HG03066 (cell line): ENCODE measurements at regions not wholly inside any gene's neighbourhood (a gene's known extent, or its start where the extent isn't known, plus 50 kb on each side); places are given as distances from the start of the nearest gene placed in this dataset.
"Not testable (repeated sequence)": the region's sequence is repeated elsewhere in the genome, so short reads cannot be mapped to it uniquely, and the experiment has no call there.

Experiments
- ATAC-seq: cut with Tn5 transposase; IDR thresholded peaks from one replicate; pipeline ENCODE4 v1.9.1; 2021; ENCODE audit warnings: low read depth; ENCODE audit not compliant: unreplicated experiment

- ATAC-seq = no peak
Observed at GRCh38 chr6:137707038-137707589, 159.9 kb upstream of the TNFAIP3 start.

DNA sequence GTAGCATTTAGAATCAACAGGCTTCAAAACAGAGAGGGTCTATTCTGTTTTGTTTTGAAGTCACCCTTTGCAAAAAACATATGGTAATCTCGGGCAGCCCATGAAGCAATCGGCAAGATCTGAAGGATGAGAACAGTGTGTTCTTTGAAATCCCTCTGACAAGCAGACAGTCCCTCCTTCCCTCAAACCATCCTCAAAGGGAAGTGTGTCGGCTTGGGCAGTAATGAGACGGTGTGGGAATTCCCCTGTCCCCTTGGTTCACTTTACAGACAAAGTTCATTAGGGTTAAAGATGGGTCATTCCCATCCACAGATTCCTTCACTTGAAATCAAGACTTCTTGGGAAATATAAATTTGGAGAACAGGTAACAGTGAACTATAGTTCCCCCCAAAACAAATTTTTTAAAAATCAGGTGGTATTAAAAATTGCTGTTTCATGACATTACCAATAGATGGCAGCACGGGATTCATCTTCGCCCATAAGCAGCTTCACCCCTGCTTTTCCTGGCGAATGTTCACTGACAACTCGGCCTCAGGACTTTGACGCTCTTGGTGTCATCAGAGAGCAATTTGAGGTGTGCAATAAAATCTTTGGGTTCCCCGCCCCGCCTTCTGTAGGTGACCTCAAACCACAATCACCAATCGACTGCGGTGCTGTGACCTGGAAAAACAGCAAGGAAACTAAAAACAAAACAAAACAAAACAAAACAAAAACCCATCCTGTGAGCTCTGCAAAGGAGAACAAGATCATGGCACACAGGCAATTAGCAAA lies 159.3 kb upstream of the TNFAIP3 start:
- ATAC-seq = peak; percentile 63

GRCh38 chr6:137708481-137708880 lies 158.6 kb upstream of the TNFAIP3 start:
- ATAC-seq = no peak

DNA sequence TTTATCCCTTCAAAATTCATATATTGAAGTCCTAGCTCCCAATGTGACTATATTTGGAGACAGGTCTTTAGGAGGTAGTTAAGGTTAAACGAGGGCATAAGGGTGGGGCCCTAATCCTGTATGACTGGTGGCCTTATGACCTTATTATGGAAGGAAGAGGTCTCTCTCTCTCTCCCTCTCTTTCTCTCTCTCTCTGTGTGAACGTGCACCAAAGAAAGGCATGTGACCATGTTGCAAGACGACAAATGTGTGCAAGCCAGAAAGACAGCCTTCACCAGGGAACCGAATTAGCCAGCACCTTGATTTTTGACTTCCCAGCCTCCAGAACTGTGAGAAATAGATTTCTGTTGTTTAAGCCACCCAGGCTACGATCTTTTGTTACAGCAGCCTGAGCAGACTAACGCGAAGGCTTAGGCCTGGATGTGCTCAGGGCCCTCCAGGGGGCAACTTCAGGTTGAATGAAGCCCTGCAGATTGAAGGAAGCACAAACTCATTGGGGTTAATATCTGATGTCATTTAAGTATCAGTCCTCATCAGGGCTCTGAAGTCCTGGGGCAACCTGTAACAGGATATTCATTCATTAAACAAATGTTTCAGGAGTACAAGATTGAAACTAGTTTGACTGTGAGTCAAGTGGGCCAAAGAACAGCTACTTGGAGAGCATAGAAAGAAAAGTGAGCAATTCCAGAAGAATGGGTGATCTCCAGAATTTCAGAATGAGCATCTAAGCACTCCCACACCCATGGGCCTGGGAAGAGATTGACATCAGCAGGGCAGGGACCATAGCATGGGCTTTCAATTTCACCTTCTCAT lies 157.4 kb upstream of the TNFAIP3 start:
- ATAC-seq = no peak

DNA sequence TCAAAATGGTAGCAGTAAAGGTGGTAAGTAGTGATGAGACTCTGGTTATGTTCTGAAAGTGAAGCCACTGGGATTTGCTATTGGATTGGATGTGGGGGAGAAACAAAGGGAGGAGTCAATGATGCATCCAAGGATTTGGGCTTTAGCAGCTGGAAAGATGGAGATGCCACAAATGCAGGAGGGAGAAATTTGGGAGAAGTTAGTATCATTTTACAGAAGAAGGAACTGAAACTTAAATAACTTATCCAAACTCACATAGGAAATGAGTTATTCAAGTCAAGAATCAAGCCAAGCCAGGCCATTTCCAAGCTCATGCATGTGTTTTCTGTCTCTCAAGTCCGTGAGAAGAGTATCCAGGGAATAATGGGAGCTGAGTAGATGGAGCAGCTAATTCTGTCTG lies 155.1 kb upstream of the TNFAIP3 start:
- ATAC-seq = no peak

DNA sequence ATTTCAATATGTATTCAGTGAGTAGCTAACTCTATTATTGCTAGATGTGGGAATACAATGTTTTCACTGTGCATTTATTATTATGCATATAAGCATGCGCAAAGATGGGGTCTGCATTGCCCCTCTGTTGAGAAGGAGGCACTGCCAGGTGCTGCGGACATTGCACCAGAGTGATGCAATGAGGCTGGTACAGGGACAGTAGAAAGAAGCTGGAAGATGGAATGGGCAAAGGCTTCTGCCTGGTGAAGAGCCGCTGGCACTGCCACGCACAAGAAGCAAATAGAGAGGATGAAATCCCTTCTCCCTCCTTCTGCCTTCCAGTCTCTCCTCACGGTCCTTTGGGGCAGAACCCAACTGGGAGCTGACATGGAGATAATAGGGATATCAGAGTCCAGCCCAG lies 154.5 kb upstream of the TNFAIP3 start:
- no peak for ATAC-seq

GRCh38 chr6:137715589-137716045 lies 151.4 kb upstream of the TNFAIP3 start:
- no peak for ATAC-seq

- ATAC-seq = no peak
Observed at GRCh38 chr6:137717074-137718073, 149.7 kb upstream of the TNFAIP3 start.

- ATAC-seq = not testable (repeated sequence)
Observed at GRCh38 chr6:137718903-137719302, 148.2 kb upstream of the TNFAIP3 start.

DNA sequence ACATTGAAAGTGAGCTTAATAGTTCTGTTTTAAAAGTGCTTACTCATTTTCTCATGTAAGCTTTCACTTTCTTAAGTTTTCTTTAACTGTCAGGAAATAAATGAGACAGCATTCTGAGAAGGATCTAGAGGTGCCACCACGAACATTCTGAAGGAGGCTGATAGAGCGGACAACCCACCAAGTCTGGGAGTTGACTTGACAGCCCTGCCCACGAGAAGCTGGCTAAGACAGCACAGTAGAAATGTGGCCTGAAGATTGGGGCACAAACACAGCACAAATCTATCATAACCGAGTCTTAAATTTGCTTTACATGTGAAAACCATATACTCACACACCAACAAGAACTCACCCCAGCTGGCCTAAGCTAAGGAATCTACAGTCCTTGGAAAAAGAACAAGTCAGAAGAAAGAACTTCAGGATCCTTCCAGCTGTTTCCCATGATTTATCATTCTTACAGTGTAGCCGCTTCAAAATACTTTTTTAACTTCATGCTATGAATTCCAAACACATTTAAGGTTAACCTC lies 144.2 kb upstream of the TNFAIP3 start:
- no peak for ATAC-seq

DNA sequence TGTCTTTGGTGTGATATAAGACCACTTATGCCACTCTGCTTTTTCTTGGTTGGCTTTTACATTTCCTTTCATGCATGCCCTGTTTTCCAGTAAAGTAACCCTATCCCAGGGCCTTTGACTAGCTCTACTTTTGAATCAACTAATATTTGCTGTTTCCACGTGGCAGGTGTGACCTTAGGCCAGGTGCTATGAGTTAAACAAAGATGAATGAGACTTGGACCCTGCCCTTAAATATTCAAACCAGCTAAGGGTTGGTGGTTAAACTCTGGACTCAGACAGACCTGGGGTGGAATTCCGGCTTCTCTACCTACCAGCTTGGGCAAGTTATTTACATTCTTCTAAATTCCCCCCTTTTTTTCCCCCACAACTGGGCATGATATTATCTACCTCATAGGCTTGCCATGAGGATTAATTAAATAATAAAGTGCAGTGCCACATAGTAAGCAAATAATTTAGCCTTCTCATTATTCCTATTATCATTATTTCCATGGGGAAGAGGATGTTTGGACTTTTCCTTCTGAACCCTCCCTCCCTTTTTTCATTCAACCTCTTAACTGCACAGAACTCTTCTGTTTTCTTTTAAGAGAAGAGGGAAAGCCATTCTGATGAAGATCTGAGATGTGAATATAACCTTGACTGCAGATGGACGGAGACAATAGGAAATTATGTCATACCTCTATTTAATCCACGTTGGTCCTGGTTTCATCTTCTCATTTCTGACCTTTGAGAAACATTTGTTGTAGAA lies 143.6 kb upstream of the TNFAIP3 start:
- ATAC-seq = no peak

- ATAC-seq = no peak
Observed at GRCh38 chr6:137724018-137724403, 143.0 kb upstream of the TNFAIP3 start.

- no peak for ATAC-seq
Observed at GRCh38 chr6:137724495-137725211, 142.4 kb upstream of the TNFAIP3 start.

GRCh38 chr6:137725949-137726348 lies 141.1 kb upstream of the TNFAIP3 start:
- no peak for ATAC-seq

GRCh38 chr6:137726582-137726981 lies 140.5 kb upstream of the TNFAIP3 start:
- no peak for ATAC-seq

DNA sequence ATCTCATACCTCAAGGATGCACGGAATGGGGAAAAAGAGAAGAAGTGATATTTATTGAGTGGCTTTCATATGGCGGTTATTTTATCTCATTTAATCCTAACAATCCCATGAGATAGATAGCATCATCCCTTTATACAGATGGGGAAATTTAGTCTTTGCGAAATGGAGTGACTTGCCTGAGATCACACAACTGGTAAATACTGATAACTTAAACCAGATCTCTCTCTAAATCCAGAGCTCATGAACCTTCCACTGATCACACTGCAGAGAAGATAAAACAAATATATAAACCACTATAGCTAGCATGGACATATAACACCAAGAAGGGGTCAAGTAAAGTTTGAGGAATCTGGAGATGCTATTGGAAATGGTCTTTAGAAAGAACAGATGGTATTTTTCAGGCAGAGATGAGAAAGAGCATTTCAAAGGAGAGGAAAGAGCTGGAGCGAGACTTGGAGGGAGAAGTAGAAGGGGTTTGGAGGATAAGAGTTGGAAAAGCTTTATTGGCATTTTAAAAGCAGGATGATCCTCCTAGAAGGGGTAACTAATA lies 139.8 kb upstream of the TNFAIP3 start:
- ATAC-seq = no peak

- no peak for ATAC-seq
Observed at GRCh38 chr6:137728386-137729349, 138.4 kb upstream of the TNFAIP3 start.
